GM19023 (cell line): ENCODE measurements at regions not wholly inside any gene's neighbourhood (a gene's known extent, or its start where the extent isn't known, plus 50 kb on each side); places are given as distances from the start of the nearest gene placed in this dataset.

Experiments used
- ATAC-seq: cut with Tn5 transposase; IDR thresholded peaks from one replicate; pipeline ENCODE4 v1.9.1; 2021; ENCODE audit warnings: mild to moderate bottlenecking, moderate library complexity; ENCODE audit not compliant: unreplicated experiment

- no peak for ATAC-seq
These were observed 253.4 kb downstream of the PRL start for GRCh38 chr6:22043284-22043962.

- ATAC-seq: no peak
These were observed 251.4 kb downstream of the PRL start for GRCh38 chr6:22045261-22045912.

GRCh38 chr6:22049002-22049401 lies 247.8 kb downstream of the PRL start:
- no peak for ATAC-seq

GRCh38 chr6:22053391-22053997 lies 243.3 kb downstream of the PRL start:
- ATAC-seq: no peak

- ATAC-seq: no peak
These were observed 240.4 kb downstream of the PRL start for GRCh38 chr6:22056398-22056797.

GRCh38 chr6:22057962-22058361 lies 238.9 kb downstream of the PRL start:
- ATAC-seq: no peak

GRCh38 chr6:22059126-22059525 lies 237.7 kb downstream of the PRL start:
- no peak for ATAC-seq

- ATAC-seq: no peak
These were observed 236.9 kb downstream of the PRL start for GRCh38 chr6:22059946-22060345.

- peak; percentile 84 for ATAC-seq
These were observed 233.9 kb downstream of the PRL start for GRCh38 chr6:22062807-22063408.

- no peak for ATAC-seq
These were observed 232.3 kb downstream of the PRL start for GRCh38 chr6:22064558-22064957.

- no peak for ATAC-seq
These were observed 229.7 kb downstream of the PRL start for GRCh38 chr6:22067122-22067521.

GRCh38 chr6:22067671-22068070 lies 229.2 kb downstream of the PRL start:
- no peak for ATAC-seq

GRCh38 chr6:22068561-22069305 lies 228.1 kb downstream of the PRL start:
- peak; percentile 56 for ATAC-seq

- no peak for ATAC-seq
These were observed 227.5 kb downstream of the PRL start for GRCh38 chr6:22069306-22069800.

- ATAC-seq: no peak
These were observed 225.4 kb downstream of the PRL start for GRCh38 chr6:22071270-22072041.

GRCh38 chr6:22072949-22073348 lies 223.9 kb downstream of the PRL start:
- ATAC-seq: no peak

- ATAC-seq: no peak
These were observed 223.2 kb downstream of the PRL start for GRCh38 chr6:22073516-22074198.

- no peak for ATAC-seq
These were observed 218.5 kb downstream of the PRL start for GRCh38 chr6:22078288-22078687.

- ATAC-seq: no peak
These were observed 217.9 kb downstream of the PRL start for GRCh38 chr6:22078802-22079545.
